GM19238 (cell line): ENCODE measurements at regions not wholly inside any gene's neighbourhood (a gene's known extent, or its start where the extent isn't known, plus 50 kb on each side); places are given as distances from the start of the nearest gene placed in this dataset.
"Not testable (repeated sequence)": the region's sequence is repeated elsewhere in the genome, so short reads cannot be mapped to it uniquely, and the experiment has no call there.

Experiments
- DNase-seq: peaks from one replicate; pipeline ENCODE4 v3.0.0; 2011; ENCODE audit warnings: low spot score; ENCODE audit not compliant: insufficient read length

DNA sequence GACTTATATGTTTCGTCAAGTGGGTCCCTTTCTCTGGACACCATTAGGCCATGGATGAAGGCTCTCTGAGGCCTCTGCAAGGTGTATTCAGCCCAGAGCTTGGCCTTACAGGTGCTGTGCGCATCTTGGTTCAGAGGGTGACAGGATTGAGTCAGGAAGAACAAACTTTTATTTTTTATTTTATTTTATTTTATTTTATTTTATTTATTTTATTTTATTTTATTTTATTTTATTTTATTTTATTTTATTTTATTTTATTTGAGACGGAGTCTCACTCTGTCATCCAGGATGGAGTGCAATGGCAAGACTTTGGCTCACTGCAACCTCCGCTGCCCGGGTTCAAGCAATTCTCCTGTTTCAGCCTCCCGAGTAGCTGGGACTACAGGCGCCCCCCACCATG, 370.4 kb upstream of the CLNK start:
- DNase-seq, result not testable (repeated sequence)

DNA sequence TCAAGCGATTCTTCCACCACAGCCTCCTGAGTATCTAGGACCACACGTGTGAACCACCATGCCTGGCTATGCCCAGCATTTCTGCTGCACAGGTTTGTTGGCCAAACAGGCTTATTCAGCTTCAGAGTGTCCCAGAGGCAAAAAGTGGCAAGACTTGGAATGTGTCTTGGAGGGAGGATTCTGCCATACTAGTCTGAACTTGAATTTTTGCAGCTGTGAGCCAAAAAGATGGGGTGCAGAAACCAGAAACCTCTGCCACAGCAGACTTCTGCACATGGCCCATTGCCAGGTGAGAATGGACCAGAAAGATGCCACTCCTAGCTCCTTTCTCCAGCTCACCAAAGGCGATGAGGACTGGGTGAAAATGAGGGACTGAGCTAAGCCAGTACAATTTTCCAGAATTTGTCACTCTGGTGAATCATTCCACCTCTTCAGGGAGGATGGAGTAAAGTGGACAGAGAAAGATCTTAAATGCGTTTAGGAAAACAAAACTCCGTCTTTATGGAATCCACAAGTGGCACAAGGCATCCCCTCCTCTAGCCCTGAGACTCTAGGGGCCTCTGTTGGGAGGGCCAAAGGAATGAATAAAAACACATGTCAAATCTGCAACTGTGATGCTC, 369.1 kb upstream of the CLNK start:
- no peak for DNase-seq

DNA sequence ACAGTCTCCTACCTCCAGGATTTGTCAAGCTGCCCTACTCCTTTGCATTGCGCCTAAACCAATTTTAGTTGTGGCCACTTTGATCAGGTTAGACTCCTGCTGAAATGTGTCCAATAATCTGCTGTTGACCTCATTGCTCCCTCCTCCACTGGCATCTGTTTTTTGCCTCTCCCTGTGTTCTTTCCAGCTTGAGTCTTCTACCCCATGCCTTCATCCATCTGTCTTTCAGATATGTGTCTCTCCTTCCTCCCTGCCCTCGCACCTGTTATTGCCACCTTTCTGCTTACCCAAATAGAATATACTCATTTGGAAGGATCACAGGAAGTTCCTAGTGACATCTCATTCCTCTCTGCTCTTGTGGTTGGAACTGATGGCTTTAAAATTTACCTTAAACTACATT, 366.6 kb upstream of the CLNK start:
- DNase-seq, result no peak

DNA sequence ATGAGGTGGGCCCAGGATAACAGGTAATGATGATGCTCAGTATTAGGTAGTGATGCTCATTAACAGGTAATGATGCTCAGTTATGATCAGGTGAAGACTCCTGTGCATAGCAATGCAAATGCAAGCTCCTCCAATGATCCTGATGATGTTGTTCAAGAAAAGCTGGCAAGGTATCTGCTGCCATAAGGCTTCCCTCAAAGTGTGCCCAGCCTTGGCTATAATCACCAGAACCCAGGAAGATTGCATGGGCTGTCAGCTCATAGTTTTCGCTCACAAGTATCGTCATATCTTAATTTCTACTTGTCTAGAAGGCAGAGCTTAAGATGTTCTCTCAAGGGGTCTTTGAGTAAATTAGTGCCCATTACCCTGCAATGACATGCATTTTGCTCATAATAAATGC, 366.2 kb upstream of the CLNK start:
- no peak for DNase-seq

DNA sequence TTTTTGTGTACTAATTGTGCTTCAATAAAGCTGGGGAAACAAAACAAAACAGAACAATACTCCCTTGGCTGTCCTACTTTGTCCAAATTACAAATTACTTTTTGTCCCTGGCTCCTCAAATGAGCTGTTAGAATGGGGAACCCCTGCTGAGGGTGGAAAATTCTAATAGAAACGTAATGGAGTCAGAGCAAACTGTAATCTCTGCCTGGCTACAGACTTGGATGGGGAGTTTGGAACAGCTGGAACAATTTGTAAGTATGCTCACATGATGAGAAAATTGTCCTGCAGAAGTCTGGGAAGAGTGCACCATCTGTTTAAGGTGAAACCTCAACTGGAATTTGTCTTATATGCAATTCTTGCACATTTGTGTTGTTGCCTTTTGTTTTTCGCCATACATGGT, 364.4 kb upstream of the CLNK start:
- DNase-seq, result no peak

DNA sequence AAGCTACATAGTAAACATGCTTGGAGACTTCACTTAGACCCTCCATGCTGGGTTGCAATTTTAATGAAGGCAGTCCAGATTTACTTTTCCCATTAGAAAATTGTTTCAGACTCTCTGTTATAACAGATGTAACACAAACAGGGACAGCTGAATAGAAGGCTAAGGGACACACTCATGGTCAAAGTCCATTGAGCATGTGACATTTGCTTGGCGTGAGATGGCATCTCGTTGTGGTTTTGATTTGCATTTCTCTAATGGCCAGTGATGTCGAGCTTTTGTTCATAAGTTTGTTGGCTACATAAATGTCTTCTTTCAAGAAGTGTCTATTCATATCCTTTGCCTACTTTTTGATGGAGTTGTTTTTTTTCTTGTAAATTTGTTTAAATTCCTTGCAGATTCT, 358.2 kb upstream of the CLNK start:
- no peak for DNase-seq

DNA sequence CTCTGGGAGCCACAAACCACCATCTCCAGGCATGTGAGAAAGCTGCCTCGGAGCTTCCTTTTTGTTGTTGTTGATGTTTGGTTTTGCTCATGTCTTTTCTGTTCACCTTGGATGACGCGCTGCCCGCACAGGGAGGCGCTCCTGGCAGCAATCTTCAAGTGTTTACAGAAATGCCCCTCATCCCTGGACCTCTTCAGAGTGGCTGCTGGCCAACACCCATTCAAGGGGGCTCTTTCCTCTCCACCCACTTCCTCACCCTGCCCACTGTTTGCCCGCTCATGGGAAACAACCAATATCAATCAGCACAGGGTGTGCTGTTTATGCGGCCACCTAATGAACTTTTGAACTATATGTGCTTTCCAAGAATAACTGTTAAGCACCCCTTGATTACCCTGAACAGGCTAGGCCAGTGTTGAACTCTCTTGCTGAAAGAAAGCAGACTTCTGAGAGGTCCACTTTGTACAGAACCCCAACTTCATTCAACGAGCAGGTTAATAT, 355.1 kb upstream of the CLNK start:
- DNase-seq, result no peak

DNA sequence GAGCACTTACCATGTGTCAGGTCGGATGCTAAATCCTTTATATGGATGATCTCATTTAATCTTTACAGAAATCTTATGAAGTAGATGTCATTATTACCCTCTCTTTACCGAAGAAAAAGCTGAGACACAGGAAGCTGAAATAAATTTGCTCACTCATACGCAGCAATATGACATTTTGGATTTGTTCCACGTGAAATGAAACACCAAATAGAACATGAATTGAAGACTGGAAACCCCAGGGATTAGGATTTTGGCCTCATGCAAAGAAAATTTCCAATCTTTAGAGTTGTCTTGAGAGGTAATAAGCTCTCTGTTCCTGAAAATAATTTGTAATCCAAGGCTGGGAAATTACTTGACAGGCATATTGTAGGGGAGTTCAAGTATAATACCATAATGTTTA, 354.4 kb upstream of the CLNK start:
- no peak for DNase-seq

DNA sequence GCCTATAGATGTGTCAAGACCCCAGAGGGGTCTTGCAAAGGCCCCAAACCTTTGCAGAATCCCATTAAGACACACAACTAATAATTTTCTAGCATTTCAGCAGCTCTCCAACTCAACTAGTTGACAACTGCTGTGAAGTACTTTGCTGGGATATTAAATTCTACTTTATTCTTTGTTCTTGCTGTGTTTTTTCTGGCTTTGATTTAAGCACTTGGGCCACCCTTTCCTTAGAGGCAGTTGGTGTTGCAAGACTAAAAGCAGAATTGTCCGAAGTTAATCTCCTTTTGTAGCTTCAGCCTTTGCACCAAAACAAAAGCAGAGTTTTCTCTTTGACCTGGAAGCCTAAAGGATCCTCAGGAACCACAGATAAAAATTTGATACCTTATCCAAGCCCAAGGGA, 353.1 kb upstream of the CLNK start:
- DNase-seq, result no peak

DNA sequence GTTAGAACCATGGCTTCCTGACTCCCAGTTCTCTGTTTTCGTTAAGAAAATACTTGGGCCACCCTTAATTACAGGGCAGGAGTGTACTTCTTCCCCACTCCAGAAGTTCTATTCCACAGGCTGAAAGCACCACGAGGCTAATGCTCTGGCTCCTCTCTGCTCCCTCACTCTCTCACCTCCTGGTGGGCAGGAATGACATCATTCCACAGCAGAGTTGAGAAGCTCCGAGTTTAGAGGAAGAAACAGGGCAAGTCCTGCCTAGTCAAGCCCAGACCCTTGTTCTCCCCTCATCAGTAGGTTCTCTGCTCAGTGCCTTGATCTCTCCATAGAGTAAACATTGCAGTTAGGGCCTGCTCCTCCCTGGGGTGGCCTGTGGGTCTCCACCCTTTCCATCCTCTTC, 343.8 kb upstream of the CLNK start:
- DNase-seq, result no peak

DNA sequence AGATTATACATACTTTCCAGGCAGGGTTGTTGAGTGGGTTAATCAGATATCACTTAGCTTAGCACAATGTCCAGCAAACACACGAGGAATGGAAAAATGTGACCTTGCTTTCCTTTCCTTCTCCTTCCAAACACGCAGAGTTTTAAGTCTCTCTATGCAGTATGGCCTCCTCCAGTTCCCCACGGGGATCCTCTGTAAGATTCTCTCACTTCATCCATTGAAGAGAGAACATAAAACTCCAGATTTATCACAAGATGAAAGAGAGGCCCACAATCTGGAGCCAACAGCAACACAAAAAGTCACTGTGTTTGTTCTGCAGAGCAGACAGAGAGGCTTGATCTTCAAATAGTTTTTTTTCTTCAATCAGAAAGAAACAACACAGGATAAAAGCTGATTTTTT, 336.8 kb upstream of the CLNK start:
- DNase-seq, result no peak

DNA sequence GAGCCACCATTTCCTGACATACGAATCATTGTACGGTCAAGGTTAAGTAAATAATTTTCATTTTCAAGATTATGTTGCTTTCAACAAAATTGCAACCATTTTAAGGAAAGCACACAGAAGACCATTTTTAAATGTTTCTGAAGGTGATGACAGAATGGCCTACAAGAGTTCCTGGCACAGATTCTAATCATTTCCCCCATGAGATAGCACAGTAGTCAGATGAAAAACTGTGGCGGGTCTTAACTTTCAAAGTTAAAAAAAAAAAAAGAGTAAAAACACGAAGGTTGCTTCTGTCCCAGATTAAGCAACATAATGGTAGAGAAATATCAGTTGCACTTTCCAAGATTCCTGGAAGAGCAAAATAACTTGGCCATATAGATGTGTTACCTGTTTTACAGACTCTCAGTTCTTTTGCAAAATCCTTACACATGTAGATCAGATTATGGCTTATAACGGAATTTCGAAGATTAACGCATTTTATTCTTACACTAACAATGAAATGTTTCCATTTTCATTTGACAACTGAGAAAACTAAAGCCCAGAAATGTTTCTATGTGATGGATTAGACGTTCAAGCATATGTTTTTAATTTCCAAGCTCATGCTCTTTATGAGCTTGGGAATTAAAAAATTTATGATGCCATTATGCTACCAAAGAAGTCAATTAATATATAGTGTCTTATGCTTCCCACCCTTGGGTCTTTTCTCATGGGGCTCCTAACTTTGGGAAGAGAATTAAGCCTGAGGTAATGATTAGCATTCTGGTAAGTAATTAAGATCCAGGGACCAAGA, 335.1 kb upstream of the CLNK start:
- DNase-seq, result no peak

DNA sequence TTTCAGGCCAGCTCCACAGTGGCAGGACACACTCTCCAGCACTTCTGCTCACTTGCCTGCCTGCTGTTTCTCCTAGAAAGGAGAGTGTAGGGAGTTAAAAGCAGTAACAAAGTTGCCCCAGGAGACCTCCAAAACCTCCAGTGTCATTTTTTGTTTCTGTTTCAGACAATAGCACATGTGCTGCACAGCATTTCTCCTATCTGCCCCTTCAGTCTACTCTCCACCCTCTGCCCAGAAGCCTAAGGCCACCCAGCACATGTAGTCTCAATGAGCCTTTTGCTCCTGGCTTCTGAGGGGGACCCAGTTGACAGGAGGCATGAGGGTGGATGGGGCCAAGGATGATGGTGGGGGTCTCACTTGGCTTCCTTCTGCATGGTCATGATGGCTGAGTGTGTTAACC, 329.6 kb upstream of the CLNK start:
- DNase-seq, result no peak

DNA sequence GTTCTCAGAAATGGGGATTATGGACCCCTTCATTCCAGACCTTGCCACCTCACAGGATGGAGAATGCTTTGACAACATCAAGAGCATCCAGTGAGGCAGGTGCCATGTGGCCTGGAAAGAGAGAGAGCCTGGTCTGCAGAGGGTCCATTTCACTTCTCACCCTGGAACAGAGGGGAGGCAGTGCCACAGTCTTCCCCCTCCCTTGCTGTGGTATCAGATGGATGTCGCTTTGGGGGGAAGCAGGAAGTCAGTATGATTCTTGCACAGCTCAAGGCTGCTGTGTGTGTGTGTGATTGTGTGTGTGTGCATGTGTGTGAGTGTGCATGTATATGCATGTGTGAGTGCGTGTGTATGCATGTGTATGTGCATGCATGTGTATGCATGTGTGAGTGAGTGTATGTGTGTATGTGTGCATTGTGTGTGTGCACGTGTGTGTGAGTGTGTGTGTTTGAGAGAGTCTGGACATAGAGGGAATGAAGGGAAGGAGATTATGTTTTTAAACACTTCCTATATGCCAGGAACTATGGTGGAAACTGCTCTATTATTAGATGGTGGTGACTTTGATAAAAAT, 328.6 kb upstream of the CLNK start:
- DNase-seq, result no peak

DNA sequence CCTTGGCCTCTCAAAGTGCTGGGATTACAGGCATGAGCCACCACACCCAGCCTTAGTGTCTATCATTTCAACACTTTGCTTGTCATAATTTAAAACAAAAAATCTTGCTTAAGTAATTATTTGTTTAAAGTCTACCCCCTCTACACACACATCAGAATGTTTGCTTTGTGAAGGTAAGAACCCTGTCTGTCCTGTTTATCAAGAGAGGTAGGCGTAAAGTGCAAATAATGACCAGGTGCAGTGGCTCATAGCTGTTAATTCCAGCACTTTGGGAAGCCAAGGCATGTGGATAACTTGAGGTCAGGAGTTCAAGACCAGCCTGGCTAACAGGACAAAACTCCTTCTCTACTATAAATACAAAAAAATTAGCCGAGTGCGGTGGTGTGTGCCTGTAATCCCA, 326.7 kb upstream of the CLNK start:
- no peak for DNase-seq

DNA sequence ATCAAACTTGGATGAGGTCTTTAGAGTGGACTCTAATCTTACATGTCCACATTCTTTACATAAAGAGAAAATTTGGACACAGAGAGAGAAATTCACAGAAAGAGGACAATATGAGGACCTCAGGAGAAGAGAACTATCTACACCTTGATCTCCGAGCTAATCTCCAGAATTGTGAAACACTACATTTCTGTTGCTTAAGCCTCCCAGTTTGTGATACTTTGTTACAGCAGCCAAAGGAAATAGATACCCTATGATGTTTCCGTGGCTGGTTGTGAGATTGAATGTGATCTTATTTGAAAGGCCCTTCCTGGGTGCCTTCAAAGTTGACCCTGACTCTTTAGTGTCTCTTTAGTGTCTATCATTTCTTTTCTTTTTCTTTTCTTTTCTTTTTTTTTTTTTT, 326.1 kb upstream of the CLNK start:
- DNase-seq, result no peak

DNA sequence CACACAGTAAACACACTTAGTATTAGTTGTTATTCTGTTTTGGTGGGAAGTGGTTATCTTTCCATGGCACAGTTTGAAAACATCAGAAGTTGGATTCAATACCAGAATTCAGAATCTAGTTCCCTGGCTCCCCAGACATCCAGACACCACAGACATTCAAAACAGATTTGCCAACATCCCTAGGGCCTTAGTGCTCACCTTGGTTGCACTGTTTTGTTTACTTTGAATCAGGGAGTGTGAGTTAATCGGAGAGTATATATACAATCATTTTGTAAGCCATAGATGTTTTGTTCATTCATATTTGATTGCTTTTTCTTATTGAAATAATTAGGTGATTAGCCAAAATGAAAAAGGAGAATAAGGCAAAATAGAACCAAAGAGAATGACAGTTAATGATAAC, 324.7 kb upstream of the CLNK start:
- no peak for DNase-seq

DNA sequence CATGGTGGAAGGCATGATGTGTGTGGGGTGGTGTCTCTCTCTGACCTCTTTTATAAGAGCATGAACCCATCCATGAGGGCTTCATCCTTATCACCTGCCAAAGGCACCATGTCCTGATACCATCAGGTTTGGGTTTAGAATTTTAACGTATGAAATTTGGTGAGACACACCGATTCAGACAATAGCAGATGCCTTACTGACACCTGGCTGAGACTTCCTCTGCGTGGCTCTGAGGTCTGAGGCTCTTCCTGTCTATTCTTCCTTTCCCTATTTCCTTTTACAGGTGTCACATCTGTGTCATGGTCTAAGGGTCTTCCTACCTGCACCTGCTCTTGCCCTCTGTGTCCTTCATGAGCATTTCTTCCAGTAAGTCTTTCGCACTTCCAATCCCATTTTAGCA, 320.7 kb upstream of the CLNK start:
- DNase-seq, result no peak

DNA sequence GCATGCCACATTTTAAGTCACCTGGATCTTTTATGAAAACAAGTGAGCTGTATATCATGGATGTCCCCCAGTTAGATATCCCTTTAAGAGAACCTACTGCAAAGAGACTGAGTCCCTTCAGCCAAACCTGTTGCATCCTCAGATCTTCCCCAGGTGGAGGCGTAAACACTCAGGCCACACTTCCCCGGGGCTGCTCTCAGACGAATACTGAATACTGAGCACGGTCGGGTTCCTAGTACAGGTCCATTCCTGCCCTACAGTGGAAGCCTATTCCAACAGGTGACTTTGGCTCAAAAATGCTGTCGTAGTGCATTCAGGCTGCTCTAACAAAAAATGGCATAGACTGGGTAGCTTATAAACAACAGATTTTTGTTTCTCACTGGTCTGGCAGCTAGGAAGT, 320.2 kb upstream of the CLNK start:
- no peak for DNase-seq

DNA sequence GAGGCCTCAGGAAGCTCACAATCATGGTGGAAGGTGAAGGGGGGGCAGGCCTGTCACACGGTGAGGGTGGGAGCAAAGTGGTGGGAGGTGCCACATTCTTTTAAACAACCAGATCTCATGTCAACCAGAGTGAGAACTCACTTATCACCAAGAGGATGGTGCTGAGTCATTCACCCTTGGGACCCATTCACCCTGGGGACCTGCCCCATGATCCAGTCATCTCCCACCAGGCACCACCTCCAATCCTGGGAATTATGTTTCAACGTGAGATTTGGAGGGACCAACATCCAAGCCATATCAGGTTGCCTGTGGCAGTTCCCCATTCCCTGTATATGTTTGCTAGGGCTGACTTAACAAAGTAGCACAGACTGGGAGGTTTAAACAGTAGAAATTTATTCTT, 318.4 kb upstream of the CLNK start:
- no peak for DNase-seq

DNA sequence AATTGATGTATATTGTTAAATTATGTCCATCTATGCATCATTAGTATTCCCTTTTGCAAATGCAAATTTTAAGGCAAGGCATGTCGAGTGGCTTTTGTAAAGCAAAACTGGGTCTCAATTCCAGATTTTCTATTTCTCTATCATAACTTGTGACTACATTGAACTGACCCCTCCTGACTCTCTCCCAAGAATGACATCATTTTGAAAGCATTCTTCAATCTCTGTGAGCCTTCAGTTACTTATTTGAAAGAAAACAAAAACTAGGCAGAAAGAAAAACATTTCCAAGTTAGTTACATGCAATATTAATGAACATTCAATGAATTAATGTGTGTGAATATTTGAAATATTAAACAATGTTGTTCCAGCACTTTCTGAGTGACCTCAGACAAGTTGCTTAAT, 314.3 kb upstream of the CLNK start:
- no peak for DNase-seq

DNA sequence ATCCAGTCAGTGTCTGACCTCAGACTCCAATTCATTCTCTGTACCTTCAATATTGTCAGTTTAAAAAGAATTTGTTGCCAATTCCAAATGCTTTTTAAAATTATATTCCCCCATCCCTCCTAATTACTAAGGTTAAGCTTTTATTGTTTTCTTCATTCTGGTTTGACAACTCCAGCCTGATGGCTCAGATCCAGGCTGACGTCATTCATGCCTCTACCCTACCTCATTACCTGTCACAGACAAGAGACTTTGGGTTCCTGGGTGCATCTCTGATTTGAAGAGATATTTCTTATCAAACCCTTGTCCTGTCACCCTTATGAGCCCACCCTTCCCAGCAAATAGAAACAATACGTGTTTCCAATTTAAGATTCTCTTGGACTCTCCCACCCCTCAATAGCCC, 300.2 kb upstream of the CLNK start:
- no peak for DNase-seq
